Upper lobe of left lung (tissue), 4 donors: ENCODE measurements at regions not wholly inside any gene's neighbourhood (a gene's known extent, or its start where the extent isn't known, plus 50 kb on each side); places are given as distances from the start of the nearest gene placed in this dataset.

Source experiments
- POLR2A ChIP-seq, 4 donors: fragments of 450-650 bp; IDR thresholded peaks; one replicate each; pipeline ENCODE4 v1.5.1; 2016 to 2017; ENCODE audit warnings: antibody characterized with exemption in 4 of 4, mild to moderate bottlenecking in 2 of 4
- TF ChIP-seq, protein P1 (sequence below), 6 experiments: fragments of 450-650 bp in 4 of 6; fragments of 200-600 bp in 2 of 6; sonication (generic) in 2 of 6; IDR thresholded peaks; one replicate each; pipeline ENCODE4 v1.5.1; 2016 to 2019; ENCODE audit warnings: antibody characterized with exemption in 6 of 6

GRCh38 chr11:24132471-24132870 lies 364.4 kb upstream of the LUZP2 start:
- TF ChIP-seq, protein P1, sequence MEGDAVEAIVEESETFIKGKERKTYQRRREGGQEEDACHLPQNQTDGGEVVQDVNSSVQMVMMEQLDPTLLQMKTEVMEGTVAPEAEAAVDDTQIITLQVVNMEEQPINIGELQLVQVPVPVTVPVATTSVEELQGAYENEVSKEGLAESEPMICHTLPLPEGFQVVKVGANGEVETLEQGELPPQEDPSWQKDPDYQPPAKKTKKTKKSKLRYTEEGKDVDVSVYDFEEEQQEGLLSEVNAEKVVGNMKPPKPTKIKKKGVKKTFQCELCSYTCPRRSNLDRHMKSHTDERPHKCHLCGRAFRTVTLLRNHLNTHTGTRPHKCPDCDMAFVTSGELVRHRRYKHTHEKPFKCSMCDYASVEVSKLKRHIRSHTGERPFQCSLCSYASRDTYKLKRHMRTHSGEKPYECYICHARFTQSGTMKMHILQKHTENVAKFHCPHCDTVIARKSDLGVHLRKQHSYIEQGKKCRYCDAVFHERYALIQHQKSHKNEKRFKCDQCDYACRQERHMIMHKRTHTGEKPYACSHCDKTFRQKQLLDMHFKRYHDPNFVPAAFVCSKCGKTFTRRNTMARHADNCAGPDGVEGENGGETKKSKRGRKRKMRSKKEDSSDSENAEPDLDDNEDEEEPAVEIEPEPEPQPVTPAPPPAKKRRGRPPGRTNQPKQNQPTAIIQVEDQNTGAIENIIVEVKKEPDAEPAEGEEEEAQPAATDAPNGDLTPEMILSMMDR (IDR thresholded peaks at IDR 0.05) = no peak
- no peak for TF ChIP-seq POLR2A (IDR thresholded peaks at IDR 0.05)
